Stomach smooth muscle (tissue), 2 donors: ENCODE measurements at regions not wholly inside any gene's neighbourhood (a gene's known extent, or its start where the extent isn't known, plus 50 kb on each side); places are given as distances from the start of the nearest gene placed in this dataset.

Experiments
- H3K27ac ChIP-seq: one replicate; pipeline ENCODE4 v1.7.0; 2013; ENCODE audit warnings: mild to moderate bottlenecking, low read length, inconsistent platforms
- H3K27me3 ChIP-seq, 2 donors: one replicate each; pipeline ENCODE4 v1.7.0; 2013; ENCODE audit warnings: low read length in 2 of 2; ENCODE audit not compliant: insufficient read depth in 2 of 2, control insufficient read depth in 1 of 2
- H3K36me3 ChIP-seq, 2 donors: one replicate each; pipeline ENCODE4 v1.7.0; 2013; ENCODE audit warnings: low read length in 2 of 2; ENCODE audit not compliant: control insufficient read depth in 2 of 2, insufficient read depth in 2 of 2
- H3K4me1 ChIP-seq: one replicate; pipeline ENCODE4 v1.7.0; 2013; ENCODE audit warnings: low read length; ENCODE audit not compliant: control insufficient read depth, insufficient read depth
- H3K4me3 ChIP-seq, 2 donors: one replicate each; pipeline ENCODE4 v1.7.0; 2013; ENCODE audit warnings: low read length in 2 of 2
- H3K9ac ChIP-seq, 2 donors: one replicate each; pipeline ENCODE4 v1.7.0; 2013; ENCODE audit warnings: low read length in 2 of 2, mild to moderate bottlenecking in 1 of 2
- H3K9me3 ChIP-seq, 2 donors: one replicate each; pipeline ENCODE4 v1.7.0; 2013; ENCODE audit warnings: low read length in 2 of 2; ENCODE audit not compliant: control insufficient read depth in 2 of 2
- donor health status: healthy.
- donor health status: Pancreatic carcinoma.

- no peak overlapping the region for H3K9ac ChIP-seq
- H3K4me3 ChIP-seq: no peak overlapping the region
- no peaks in the 10 kb centered on the region for H3K36me3 ChIP-seq
- H3K27ac ChIP-seq: no peak overlapping the region
- H3K4me1 ChIP-seq: peaks cover 18% of the 10 kb centered on the region
- H3K27me3 ChIP-seq: peaks cover 55 to 61% of the 10 kb centered on the region in 2 donors
- H3K9me3 ChIP-seq: no peaks in the 10 kb centered on the region
These were observed 132.9 kb downstream of the TPRA1 start for GRCh38 chr3:127457546-127458145.

DNA sequence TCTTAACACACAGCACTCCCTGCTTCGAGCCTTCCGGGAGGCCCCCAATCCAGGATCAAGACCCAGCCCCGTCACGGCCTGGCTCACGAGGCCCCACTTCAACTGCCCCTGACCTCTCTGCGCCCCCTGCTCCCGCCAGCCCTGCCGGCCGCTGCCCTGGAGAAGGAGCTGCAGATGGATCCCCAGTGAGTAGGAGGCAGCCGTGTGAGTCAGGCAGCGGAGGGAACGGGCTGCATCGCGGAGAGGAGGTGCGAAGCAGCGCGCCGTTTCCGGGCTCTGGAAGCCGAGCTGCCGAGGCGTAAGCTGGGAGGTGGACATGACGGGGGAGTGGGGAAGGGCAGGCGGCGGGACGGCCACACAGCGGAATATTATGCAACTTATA lies 133.4 kb downstream of the TPRA1 start:
- no peaks in the 10 kb centered on the region for H3K9me3 ChIP-seq
- H3K9ac ChIP-seq: no peak overlapping the region
- peaks cover 60 to 66% of the 10 kb centered on the region in 2 donors for H3K27me3 ChIP-seq
- no peak overlapping the region for H3K27ac ChIP-seq
- H3K4me3 ChIP-seq: peak overlapping the region; percentile 35 to 40
- H3K4me1 ChIP-seq: peaks cover 18% of the 10 kb centered on the region
- H3K36me3 ChIP-seq: no peaks in the 10 kb centered on the region

DNA sequence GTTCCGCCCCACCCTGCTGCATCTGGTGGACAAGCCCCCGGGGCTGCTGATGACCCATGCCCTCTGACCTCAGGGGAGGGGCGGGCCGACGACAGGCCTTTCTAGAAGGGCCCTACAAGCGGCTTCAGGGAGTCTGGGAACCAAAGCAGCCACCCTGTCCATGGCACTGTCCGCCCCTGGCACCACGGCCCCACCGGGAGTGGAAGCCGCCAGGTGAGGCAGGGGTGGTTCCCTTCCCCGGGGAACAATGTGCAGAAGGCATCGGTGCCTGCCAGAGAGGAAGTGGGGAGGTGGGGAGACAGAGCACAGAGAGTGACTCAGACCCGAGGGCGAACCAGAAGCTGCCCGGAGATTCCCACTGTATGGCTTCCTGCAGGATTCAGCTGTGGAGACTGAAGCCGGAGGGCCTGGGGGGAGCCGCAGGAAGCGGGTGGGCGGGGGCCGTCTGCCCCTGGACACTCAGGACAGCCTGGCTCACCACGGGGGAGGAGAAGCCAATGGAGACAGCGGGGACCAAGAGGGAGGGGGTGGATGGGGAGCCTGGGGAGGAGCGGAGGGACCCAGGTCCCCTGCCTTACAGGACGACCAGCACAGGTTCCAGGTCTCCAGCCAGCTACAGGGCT lies 134.0 kb downstream of the TPRA1 start:
- no peaks in the 10 kb centered on the region for H3K9me3 ChIP-seq
- peaks cover 18% of the 10 kb centered on the region for H3K4me1 ChIP-seq
- H3K36me3 ChIP-seq: no peaks in the 10 kb centered on the region
- H3K4me3 ChIP-seq: peak overlapping the region in 1 of 2 donors; percentile 35
- H3K9ac ChIP-seq: no peak overlapping the region
- H3K27me3 ChIP-seq: peaks cover 61 to 71% of the 10 kb centered on the region in 2 donors
- no peak overlapping the region for H3K27ac ChIP-seq

DNA sequence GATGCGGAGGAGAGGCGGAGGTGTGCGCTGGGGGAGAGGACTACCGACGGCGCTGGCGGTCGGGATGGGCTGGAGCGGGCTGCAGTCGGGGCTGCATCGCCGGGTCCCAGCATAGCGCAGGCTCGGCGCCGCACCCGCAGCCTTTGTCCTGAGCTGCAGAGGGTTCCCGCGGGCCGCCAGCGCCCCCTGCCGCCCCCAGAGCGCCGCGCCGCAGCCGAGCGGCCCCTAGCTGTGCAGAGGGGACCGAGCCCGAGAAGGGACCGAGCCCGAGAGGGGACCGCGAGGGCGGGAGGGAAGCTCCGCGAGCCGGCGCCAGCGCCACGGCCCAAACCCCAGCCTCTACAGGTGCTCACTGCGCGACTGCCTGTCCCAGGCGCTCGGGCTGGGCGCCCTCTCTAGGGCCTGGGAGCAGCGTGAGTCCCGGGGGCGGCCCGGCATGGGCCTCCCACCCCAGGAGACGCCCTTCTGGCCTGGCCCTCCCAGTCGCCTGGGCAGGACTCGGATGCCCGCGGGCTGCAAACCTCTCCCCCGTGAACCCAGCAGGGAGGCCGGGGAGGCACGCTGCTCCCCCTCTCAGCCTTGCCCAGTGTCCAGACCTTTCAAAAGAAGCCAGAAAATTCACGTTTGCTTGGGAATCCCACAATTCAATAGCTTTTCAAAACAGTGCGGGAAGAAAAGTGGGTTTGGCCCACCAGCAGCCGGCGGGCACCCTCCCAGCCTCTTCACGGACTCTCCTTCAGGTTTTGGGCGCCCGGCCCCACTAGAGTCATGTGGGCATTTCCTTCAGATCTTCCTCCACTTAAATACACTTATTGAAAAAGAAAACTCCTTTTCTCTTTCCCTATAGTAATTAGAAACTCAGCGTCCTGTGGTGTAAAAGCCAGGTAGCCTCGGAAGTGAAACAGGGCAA lies 134.7 kb downstream of the TPRA1 start:
- Histone ChIP-seq H3K4me1 (peaks cover 18% of the 10 kb centered on the region), H3K27ac (no peak overlapping the region), H3K4me3 (peak overlapping the region; percentile 40 to 57), H3K27me3 (peaks cover 61 to 75% of the 10 kb centered on the region in 2 donors), H3K9ac (no peak overlapping the region), H3K9me3 (no peaks in the 10 kb centered on the region), H3K36me3 (no peaks in the 10 kb centered on the region)

- Histone ChIP-seq H3K4me3 (no peak overlapping the region), H3K27me3 (peaks cover 66 to 82% of the 10 kb centered on the region in 2 donors), H3K27ac (no peak overlapping the region), H3K36me3 (no peaks in the 10 kb centered on the region), H3K9ac (no peak overlapping the region), H3K9me3 (no peaks in the 10 kb centered on the region), H3K4me1 (peaks cover 18% of the 10 kb centered on the region)
These were observed 135.6 kb downstream of the TPRA1 start for GRCh38 chr3:127454968-127455367.

GRCh38 chr3:127454051-127454450 lies 136.5 kb downstream of the TPRA1 start:
- Histone ChIP-seq H3K27me3 (peaks cover 69 to 86% of the 10 kb centered on the region in 2 donors), H3K4me3 (no peak overlapping the region)

GRCh38 chr3:127452321-127452821 lies 138.2 kb downstream of the TPRA1 start:
- H3K36me3 ChIP-seq: no peaks in the 10 kb centered on the region
- H3K27ac ChIP-seq: no peak overlapping the region
- H3K4me1 ChIP-seq: peaks cover 18% of the 10 kb centered on the region
- H3K27me3 ChIP-seq: peaks cover 63 to 78% of the 10 kb centered on the region in 2 donors
- no peaks in the 10 kb centered on the region for H3K9me3 ChIP-seq
- H3K9ac ChIP-seq: no peak overlapping the region
- H3K4me3 ChIP-seq: no peak overlapping the region

More at GRCh38 chr3:127454051-127454450, 136.5 kb downstream of the TPRA1 start:
- Histone ChIP-seq H3K9me3 (no peaks in the 10 kb centered on the region), H3K9ac (no peak overlapping the region), H3K4me1 (peaks cover 18% of the 10 kb centered on the region), H3K36me3 (no peaks in the 10 kb centered on the region), H3K27ac (no peak overlapping the region)

GRCh38 chr3:127451321-127451720 lies 139.2 kb downstream of the TPRA1 start:
- no peak overlapping the region for H3K27ac ChIP-seq
- no peaks in the 10 kb centered on the region for H3K36me3 ChIP-seq
- no peak overlapping the region for H3K4me3 ChIP-seq
- H3K9me3 ChIP-seq: no peaks in the 10 kb centered on the region
- H3K9ac ChIP-seq: no peak overlapping the region
- peaks cover 54 to 67% of the 10 kb centered on the region in 2 donors for H3K27me3 ChIP-seq
- peaks cover 11% of the 10 kb centered on the region for H3K4me1 ChIP-seq

GRCh38 chr3:127450331-127450730 lies 140.2 kb downstream of the TPRA1 start:
- no peak overlapping the region for H3K27ac ChIP-seq
- H3K27me3 ChIP-seq: peaks cover 51 to 57% of the 10 kb centered on the region in 2 donors
- no peak overlapping the region for H3K9ac ChIP-seq
- H3K4me3 ChIP-seq: no peak overlapping the region
- peaks cover 4% of the 10 kb centered on the region for H3K4me1 ChIP-seq
- H3K36me3 ChIP-seq: no peaks in the 10 kb centered on the region
- no peaks in the 10 kb centered on the region for H3K9me3 ChIP-seq

DNA sequence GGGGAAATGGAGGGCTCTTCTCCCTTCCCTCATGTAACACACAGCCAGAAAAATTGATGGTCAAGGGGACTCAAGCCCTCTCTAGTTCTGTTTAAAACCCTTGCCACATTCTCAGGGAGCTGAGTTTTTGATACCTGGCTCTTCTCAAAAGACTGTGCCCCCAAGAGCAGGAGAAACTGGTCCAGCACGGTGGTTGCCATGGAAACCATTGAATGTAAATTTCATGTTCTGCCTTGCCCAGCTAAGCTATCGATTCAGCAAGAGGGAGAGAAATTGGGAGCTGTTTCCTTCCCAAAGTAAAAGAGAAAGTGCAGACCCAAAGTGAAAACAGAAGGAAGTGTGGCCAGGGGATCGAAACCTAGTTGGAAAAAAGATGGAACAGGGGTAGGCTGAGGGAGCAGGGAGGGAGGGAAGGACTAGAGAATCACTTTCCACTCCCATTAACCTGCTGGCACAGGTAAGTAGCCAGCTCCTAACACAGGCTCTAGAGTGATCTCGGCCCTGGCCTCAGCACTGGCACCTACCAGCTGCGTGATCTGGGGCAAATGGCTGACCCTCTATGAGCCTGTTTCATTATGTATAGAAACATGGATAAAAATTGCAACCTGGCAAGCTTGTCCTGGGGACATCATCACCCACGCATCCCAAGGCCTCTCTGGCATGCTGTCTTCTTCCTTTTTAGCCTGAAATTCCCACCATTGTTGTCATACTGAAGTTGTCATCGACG lies 140.9 kb downstream of the TPRA1 start:
- peaks cover 48 to 50% of the 10 kb centered on the region in 2 donors for H3K27me3 ChIP-seq
- H3K9me3 ChIP-seq: no peaks in the 10 kb centered on the region
- no peak overlapping the region for H3K27ac ChIP-seq
- H3K4me1 ChIP-seq: no peaks in the 10 kb centered on the region
- H3K9ac ChIP-seq: no peak overlapping the region
- no peaks in the 10 kb centered on the region for H3K36me3 ChIP-seq
- H3K4me3 ChIP-seq: no peak overlapping the region
